ENCODE measurements at regions not wholly inside any gene's neighbourhood (a gene's known extent, or its start where the extent isn't known, plus 50 kb on each side); places are given as distances from the start of the nearest gene placed in this dataset.

DNA sequence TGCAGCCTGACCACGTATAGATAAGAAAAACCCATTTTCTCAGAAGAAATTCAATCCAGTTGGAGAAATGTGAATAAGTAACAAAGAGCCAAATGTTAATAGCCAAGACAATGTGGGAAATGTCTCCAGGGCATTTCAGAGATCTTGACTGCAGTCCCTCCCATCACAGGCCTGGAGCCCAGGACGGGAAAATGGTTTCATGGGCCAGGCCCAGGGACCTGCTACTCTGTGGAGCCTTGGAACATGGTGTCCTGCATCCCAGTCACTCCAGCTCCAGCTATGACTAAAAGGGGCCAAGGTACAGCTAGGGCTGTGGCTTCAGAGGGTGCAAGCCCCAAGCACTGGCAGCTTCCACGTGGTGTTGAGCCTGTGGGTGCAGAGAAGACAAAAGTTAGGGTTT is 490.0 kb downstream of the CYLC2 start:
- TF ChIP-seq SIN3A (IDR thresholded peaks at IDR 0.05; ENCODE audit: borderline replicate concordance, insufficient read depth, low read depth, low read length) = no peak
- TF ChIP-seq, protein P1, sequence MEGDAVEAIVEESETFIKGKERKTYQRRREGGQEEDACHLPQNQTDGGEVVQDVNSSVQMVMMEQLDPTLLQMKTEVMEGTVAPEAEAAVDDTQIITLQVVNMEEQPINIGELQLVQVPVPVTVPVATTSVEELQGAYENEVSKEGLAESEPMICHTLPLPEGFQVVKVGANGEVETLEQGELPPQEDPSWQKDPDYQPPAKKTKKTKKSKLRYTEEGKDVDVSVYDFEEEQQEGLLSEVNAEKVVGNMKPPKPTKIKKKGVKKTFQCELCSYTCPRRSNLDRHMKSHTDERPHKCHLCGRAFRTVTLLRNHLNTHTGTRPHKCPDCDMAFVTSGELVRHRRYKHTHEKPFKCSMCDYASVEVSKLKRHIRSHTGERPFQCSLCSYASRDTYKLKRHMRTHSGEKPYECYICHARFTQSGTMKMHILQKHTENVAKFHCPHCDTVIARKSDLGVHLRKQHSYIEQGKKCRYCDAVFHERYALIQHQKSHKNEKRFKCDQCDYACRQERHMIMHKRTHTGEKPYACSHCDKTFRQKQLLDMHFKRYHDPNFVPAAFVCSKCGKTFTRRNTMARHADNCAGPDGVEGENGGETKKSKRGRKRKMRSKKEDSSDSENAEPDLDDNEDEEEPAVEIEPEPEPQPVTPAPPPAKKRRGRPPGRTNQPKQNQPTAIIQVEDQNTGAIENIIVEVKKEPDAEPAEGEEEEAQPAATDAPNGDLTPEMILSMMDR (IDR thresholded peaks at IDR 0.05) = no peak
